HEK293T (cell line): ENCODE measurements at regions not wholly inside any gene's neighbourhood (a gene's known extent, or its start where the extent isn't known, plus 50 kb on each side); places are given as distances from the start of the nearest gene placed in this dataset.

Experiments
- ARNT ChIP-seq: fragments of 450-650 bp; IDR thresholded peaks from 2 replicates; pipeline ENCODE4 v1.6.1; 2017; ENCODE audit warnings: mild to moderate bottlenecking
- BHLHE40 ChIP-seq: fragments of 450-650 bp; IDR thresholded peaks from 2 replicates; pipeline ENCODE4 v1.6.1; 2016; ENCODE audit warnings: mild to moderate bottlenecking, moderate library complexity, borderline replicate concordance
- CTBP1 ChIP-seq: fragments of 450-650 bp; IDR thresholded peaks from 2 replicates; pipeline ENCODE4 v1.6.1; 2016; ENCODE audit warnings: borderline replicate concordance
- ELF4 ChIP-seq: fragments of 450-650 bp; IDR thresholded peaks from 2 replicates; pipeline ENCODE4 v1.6.1; 2017; ENCODE audit warnings: antibody characterized with exemption
- FOXA1 ChIP-seq: fragments of 450-650 bp; IDR thresholded peaks from 2 replicates; pipeline ENCODE4 v1.6.1; 2016; ENCODE audit warnings: mild to moderate bottlenecking
- FOXM1 ChIP-seq: fragments of 450-650 bp; IDR thresholded peaks from 2 replicates; pipeline ENCODE4 v1.6.1; 2017; ENCODE audit warnings: mild to moderate bottlenecking, borderline replicate concordance
- HDGF ChIP-seq: fragments of 450-650 bp; IDR thresholded peaks from 2 replicates; pipeline ENCODE4 v1.6.1; 2017; ENCODE audit warnings: antibody characterized with exemption, borderline replicate concordance
- SP1 ChIP-seq: fragments of 450-650 bp; IDR thresholded peaks from 2 replicates; pipeline ENCODE4 v1.6.1; 2017
- SUZ12 ChIP-seq: fragments of 450-650 bp; IDR thresholded peaks from 2 replicates; pipeline ENCODE4 v1.6.1; 2016; ENCODE audit warnings: mild to moderate bottlenecking
- TARDBP ChIP-seq: fragments of 450-650 bp; IDR thresholded peaks from 2 replicates; pipeline ENCODE4 v1.6.1; 2016
- TF ChIP-seq, protein P1 (sequence below): fragments of 450-650 bp; IDR thresholded peaks from 2 replicates; pipeline ENCODE4 v1.6.1; 2016

DNA sequence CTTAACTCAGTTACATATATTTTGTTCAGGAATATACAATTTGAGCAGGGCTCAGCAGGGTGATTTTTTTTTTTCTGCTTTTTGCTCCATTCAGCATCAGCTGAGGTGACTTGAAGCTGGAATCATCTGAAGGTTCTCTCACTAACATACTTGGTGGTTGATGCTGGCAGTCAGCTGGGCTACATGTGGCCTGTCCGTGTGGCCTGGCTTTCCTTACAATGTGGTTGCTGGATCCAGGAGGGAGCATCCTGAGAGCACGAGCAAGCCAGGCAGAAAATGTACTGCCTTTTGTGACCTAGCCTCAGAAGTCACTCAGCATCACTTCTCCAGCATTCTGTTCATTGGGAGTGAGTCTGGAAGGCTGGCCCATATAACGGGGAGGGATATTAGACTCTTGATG, 151.6 kb upstream of the E2F8 start:
- TF ChIP-seq SP1 (no peak), SUZ12 (no peak), BHLHE40 (no peak), ELF4 (no peak), FOXA1 (no peak), TARDBP (no peak), HDGF (no peak), CTBP1 (no peak), FOXM1 (no peak), ARNT (no peak)
- TF ChIP-seq, protein P1, sequence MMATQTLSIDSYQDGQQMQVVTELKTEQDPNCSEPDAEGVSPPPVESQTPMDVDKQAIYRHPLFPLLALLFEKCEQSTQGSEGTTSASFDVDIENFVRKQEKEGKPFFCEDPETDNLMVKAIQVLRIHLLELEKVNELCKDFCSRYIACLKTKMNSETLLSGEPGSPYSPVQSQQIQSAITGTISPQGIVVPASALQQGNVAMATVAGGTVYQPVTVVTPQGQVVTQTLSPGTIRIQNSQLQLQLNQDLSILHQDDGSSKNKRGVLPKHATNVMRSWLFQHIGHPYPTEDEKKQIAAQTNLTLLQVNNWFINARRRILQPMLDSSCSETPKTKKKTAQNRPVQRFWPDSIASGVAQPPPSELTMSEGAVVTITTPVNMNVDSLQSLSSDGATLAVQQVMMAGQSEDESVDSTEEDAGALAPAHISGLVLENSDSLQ, result no peak
